Stimulated activated CD4-positive, alpha-beta T cell treated with anti-CD3 and anti-CD28 coated beads, Interleukin-4, amount 100 ng/mL, for 4 hours (primary cell): ENCODE measurements at regions not wholly inside any gene's neighbourhood (a gene's known extent, or its start where the extent isn't known, plus 50 kb on each side); places are given as distances from the start of the nearest gene placed in this dataset.
"Not testable (repeated sequence)": the region's sequence is repeated elsewhere in the genome, so short reads cannot be mapped to it uniquely, and the experiment has no call there.

Source experiments
- DNase-seq, 2 experiments: peaks; one replicate each; pipeline ENCODE4 v3.0.0-alpha.2; 2020

- DNase-seq, result no peak
These were observed 80.2 kb upstream of the BRD7 start for GRCh38 chr16:50448981-50449380.

- no peak for DNase-seq
These were observed 79.7 kb upstream of the BRD7 start for GRCh38 chr16:50448522-50448921.

- not testable (repeated sequence) for DNase-seq
These were observed 78.6 kb upstream of the BRD7 start for GRCh38 chr16:50447386-50447785.

DNA sequence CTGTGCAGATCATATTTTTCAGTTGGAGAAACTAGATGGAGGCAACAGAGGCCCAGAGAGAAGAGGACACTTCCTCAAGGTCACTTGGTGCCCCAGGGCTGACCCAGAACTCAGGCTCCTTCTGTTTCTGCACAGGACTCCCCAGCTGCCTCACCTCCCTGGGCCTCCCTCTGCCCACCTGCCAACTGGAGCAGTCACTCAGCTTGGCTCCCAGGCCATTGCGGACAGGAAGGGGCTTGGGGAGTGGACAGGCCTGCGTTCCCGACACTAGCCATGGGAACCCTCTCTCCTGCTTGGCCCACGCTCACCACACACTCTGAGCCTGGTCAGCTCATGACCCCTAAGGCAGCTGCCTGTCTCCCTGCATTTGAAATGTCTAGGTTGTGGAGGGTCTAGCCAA is 78.1 kb upstream of the BRD7 start:
- no peak for DNase-seq

DNA sequence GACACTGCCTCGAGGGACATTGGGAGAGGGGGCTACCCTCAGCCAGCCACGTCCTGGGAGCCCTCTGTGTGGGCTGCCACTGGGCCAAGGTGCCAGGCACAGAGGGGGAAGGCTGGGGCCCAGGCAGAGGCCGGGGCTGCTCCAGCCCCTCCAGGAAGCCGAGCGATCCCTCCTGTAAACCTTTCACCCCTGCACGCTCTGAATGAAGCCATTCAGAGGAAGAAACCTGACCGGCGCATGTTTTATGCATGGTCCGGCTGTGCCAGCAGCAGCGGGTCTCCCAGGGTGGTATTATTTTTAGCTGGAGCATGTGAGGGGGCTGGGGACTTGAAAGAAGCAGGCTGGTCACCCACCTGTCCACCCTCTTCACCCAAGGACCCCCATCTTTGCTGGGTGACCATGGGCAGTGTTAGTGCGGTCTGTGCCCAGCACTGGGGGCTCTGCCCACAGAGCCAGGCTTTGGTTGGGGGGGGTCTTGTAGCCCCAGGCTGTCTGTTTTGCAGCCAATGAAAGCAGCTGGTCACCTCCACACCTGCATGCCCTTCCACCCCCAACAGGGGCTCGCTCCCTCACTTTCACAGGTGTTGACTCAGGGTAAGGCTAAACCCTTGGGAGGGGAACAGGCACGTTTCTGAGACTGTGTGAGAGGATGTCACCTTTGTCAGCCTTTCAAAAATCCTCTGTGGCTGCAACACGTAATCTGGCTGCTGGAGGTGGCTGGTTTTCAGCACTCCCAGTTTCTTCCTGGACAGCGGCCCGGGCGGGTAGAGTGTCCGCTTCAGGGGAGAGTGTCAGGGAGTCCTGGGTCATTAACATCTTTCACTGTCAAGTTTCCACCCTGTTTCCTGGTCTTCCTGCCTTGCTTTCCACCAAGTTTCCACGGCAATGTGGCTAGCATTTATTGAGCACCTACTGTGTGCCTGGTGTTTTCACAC is 77.1 kb upstream of the BRD7 start:
- DNase-seq, result no peak

DNA sequence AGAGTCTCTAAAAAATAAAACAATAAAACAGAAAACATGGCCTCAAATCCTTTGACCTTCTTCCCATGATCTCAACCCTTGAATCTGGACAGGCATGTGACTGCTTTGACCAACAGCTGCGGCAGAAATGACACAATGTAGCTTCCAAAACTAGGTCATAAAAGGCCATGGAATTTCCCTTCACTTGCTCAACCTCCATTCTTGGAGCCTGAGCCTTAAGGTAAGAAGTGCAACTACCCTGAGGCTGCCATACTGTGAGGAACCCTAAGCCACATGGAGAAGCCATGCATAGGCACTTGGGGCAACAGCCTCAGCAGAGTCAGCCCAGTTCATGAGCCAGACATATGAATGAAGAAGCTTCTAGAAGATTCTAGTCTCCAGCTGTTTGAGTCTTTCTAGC is 75.7 kb upstream of the BRD7 start:
- DNase-seq, result no peak

DNA sequence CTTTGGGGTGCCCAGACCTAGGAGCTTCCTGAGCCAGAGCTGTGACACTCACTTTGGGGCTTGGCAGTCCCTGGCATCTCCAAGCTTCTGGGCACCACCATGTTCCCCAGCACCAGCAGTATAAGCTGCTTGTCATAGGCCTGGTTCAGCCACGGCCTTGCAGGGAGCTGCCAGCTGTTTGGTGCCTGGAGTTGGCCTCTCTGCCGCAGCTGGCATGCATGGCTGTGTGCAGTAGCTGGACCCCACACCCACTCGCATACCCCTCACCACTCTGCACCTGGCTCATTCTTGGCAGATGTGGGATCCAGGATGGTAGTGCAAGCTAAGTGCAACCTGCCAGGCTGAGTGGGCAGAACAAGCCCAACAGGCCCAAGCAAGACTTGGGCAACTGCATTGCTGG is 73.4 kb upstream of the BRD7 start:
- DNase-seq, result no peak

DNA sequence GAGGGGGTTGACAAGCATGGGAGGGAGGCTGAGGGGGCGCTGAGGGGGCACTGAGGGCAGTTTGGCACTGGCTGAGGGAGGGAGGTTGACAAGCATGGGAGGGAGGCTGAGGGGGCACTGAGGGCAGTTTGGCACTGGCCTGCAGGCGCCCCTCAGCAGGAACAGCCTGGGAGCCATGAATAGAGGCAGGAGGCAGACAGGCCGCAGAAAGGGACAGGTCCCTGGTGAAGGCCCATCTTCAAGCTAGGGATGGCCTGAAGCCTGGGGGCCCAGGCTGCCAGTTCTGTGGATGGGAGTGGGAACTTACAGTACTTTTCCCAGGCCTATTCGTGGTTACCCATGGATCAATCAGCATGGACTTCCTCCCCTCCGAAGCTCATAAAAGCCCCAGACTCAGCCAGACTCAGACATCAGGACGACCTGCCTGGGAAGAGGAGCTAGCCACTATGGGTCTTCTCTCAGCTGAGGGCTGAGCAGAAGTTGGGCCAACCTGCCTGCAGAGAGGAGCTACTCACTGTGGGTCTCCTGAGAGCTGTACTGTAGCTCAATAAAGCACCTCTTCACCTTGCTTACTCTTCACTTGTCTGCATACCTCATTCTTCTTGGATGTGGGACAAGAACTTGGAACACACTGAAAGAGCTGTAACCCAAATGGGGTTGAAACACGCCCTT is 72.8 kb upstream of the BRD7 start:
- no peak for DNase-seq

GRCh38 chr16:50440991-50441390 is 72.2 kb upstream of the BRD7 start:
- no peak for DNase-seq

GRCh38 chr16:50440531-50440930 is 71.7 kb upstream of the BRD7 start:
- DNase-seq, result no peak

GRCh38 chr16:50437769-50438437 is 69.1 kb upstream of the BRD7 start:
- no peak for DNase-seq

- no peak for DNase-seq
These were observed 67.5 kb upstream of the BRD7 start for GRCh38 chr16:50436271-50436670.

- DNase-seq, result no peak
These were observed 66.2 kb upstream of the BRD7 start for GRCh38 chr16:50434872-50435478.

GRCh38 chr16:50430076-50430475 is 61.3 kb upstream of the BRD7 start:
- no peak for DNase-seq

GRCh38 chr16:50428742-50429141 is 60.0 kb upstream of the BRD7 start:
- no peak for DNase-seq

- DNase-seq, result no peak
These were observed 59.3 kb upstream of the BRD7 start for GRCh38 chr16:50428116-50428515.

DNA sequence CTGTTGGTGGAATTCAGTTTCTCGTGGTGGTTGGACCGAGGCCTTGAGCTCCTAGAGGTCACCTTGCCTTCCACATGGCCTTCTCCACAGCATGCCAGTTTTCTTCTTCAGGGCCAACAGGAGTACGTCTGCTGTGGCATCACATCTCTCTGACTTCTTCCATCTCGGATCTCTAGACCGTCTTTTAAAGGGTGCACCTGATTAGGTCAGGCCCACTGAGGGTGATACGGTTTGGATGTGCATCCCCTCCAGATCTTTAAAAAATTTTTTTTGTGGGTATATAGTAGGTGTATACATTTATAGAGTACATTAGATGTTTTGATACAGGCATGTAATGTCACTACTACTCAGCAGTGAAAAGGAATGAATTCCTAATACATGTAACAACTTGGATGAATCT is 58.3 kb upstream of the BRD7 start:
- DNase-seq, result no peak

DNA sequence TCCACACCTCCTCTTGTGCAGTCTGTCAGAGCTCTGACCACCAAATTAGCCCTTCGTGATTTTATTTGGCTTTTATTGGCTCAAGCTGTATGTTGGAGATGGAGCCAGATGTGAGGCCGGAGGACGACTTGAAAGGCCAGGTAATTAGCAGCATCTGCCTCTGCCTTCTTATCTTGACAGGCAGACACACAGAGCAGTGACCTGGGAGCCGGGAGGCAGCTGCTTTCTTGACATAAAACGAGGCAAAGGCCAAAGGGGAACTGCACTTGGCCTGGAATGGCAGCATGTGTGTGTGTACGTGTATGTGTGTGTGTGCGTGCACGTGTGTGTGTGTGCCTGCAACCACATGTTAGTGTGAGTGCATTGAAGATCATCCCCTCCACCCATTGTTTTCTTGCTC is 56.9 kb upstream of the BRD7 start:
- DNase-seq, result no peak

DNA sequence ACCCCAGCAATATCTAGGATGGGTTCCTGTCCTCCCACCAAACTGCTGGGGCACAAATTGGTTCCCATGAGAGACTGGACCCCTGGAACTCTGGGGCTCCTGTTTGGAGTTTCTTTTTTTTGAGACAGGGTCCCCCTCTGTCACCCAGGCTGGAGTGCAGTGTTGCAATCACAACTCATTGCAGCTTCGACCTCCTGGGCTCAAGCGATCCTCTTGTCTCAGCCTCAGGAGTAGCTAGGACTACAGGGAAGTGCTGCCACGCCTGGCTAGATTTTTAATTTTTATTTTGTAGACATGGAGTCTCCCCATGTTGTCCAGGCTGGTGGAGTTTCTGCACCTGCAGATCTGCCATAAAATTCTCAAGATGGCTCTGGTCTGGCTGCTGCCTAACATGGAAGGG is 56.3 kb upstream of the BRD7 start:
- DNase-seq, result no peak

GRCh38 chr16:50422926-50423325 is 54.1 kb upstream of the BRD7 start:
- no peak for DNase-seq

GRCh38 chr16:50419116-50419515 is 50.3 kb upstream of the BRD7 start:
- no peak for DNase-seq
